Spinal cord (tissue), 9 donors: ENCODE measurements at regions not wholly inside any gene's neighbourhood (a gene's known extent, or its start where the extent isn't known, plus 50 kb on each side); places are given as distances from the start of the nearest gene placed in this dataset.

ENCODE experiments used
- DNase-seq, 6 donors: peaks; one replicate each; pipeline versions ENCODE4 v3.0.0 to v3.0.0-alpha.2; 2013 to 2015; ENCODE audit warnings: low spot score in 6 of 6, low read depth in 4 of 6
- H3K27ac ChIP-seq: one replicate; pipeline ENCODE4 v1.5.1; 2013; ENCODE audit warnings: low read depth, low read length, control low read depth
- H3K27me3 ChIP-seq: one replicate; pipeline ENCODE4 v1.6.1; 2013; ENCODE audit warnings: low read length; ENCODE audit not compliant: control insufficient read depth, insufficient read depth
- H3K36me3 ChIP-seq: one replicate; pipeline ENCODE4 v1.6.1; 2013; ENCODE audit warnings: low read length; ENCODE audit not compliant: control insufficient read depth, insufficient read depth
- H3K4me1 ChIP-seq: one replicate; pipeline ENCODE4 v1.6.1; 2013; ENCODE audit warnings: low read length; ENCODE audit not compliant: control insufficient read depth, insufficient read depth
- H3K4me3 ChIP-seq: one replicate; pipeline ENCODE4 v1.5.1; 2013; ENCODE audit warnings: low read depth, low read length, control low read depth
- H3K9me3 ChIP-seq: one replicate; pipeline ENCODE4 v1.6.1; 2013; ENCODE audit warnings: low read length; ENCODE audit not compliant: control insufficient read depth, insufficient read depth
- WGBS: methylation state at CpG from one replicate; pipeline ENCODE4 v1.1.5; 2013; ENCODE audit warnings: missing lambda C conversion rate; ENCODE audit not compliant: insufficient coverage; 5-methylcytosine and 5-hydroxymethylcytosine counted together
- donor health status: healthy.

DNA sequence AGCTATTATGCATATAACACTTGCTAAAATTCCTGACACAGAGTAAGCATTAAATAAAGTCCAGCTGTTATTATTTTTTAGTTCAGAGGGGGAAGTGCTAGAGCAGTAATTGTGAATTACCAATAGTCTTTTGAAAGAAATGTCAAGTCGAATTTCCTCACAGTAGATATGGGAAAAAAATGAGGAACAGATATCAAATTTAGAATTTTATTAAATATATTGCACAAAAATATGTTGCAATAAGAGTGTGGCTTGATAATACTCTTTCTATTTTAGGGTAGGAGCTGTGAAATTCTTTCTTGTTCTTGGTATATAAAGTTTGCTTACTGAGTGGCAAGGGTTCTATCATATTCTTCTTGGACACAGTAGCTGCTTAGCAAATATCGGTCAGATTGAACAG, 181.3 kb downstream of the NFKBIZ start:
- no peak overlapping the region for H3K4me3 ChIP-seq
- no peaks in the 10 kb centered on the region for H3K36me3 ChIP-seq
- no CpG with 5 or more reads among the region's 2 CpGs for WGBS
- peaks cover 2% of the 10 kb centered on the region for H3K9me3 ChIP-seq
- no peaks in the 10 kb centered on the region for H3K4me1 ChIP-seq
- DNase-seq, result no peak
- no peaks in the 10 kb centered on the region for H3K27me3 ChIP-seq
- H3K27ac ChIP-seq, result no peak overlapping the region

DNA sequence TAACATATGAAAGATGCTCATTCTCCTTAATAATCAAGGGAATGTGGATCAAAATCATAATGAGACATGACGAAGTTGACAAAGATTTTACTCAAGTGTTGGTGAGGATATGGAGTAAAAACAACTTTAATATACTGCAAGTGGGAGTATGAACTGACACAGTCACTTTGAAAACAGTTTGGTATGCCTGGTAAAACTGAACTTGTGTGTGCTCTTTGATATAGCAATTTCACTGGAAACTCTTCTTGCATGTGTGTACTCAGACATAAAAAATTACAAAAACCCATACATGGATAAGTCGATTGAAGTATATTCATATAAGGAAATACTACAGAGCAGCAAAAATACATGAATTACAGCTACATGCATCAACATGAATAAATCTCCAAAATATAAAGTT, 182.5 kb downstream of the NFKBIZ start:
- Histone ChIP-seq H3K4me3 (no peak overlapping the region), H3K36me3 (no peaks in the 10 kb centered on the region), H3K27ac (no peak overlapping the region), H3K27me3 (no peaks in the 10 kb centered on the region), H3K9me3 (no peaks in the 10 kb centered on the region), H3K4me1 (no peaks in the 10 kb centered on the region)
- no CpG with 5 or more reads among the region's 2 CpGs for WGBS
- no peak for DNase-seq

DNA sequence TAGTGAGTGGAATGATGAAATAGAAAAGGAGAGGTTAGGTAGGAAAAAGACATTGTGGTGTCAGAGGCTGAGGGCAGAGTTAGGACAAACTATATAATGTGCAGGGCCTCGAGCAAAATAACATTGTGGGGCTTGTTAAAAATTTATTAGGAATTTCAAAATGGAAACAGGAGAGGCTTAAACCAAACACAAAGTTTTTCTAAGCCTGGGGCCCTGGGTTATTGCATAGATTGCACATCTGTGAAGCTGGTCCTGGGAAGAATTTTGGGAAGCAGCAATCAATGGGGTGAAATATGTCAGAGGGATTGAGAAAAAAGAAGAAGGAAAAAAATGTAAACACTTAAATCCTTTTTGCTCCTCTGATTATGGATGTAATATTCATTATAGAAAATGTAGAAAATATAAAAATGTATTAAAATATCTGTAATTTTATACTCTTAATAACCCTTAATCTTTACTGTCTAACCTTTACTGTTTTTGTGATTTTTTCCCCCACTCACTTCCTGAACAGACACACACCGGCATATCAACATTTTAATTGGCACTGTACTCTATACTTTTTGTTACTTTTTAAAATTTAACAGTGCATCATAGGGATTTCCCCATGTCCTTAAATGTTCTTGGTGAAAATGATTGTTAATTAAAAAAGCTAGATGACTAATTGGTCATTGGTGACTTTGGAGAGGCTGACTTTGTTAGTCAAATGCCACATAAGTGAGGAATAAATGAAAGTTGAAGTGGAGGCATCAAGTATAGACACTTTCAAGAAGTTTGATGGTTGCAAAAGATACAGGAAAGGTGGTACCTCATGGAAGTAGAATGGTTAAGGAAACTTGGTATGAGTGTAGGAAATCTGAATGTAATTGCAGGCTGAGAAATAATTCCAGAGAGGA, 183.4 kb downstream of the NFKBIZ start:
- no peaks in the 10 kb centered on the region for H3K4me1 ChIP-seq
- no peaks in the 10 kb centered on the region for H3K27me3 ChIP-seq
- no peak overlapping the region for H3K4me3 ChIP-seq
- WGBS, result 89% methylated on average over 1 of the region's 2 CpGs
- DNase-seq, result no peak
- H3K36me3 ChIP-seq, result no peaks in the 10 kb centered on the region
- no peaks in the 10 kb centered on the region for H3K9me3 ChIP-seq
- H3K27ac ChIP-seq, result no peak overlapping the region

DNA sequence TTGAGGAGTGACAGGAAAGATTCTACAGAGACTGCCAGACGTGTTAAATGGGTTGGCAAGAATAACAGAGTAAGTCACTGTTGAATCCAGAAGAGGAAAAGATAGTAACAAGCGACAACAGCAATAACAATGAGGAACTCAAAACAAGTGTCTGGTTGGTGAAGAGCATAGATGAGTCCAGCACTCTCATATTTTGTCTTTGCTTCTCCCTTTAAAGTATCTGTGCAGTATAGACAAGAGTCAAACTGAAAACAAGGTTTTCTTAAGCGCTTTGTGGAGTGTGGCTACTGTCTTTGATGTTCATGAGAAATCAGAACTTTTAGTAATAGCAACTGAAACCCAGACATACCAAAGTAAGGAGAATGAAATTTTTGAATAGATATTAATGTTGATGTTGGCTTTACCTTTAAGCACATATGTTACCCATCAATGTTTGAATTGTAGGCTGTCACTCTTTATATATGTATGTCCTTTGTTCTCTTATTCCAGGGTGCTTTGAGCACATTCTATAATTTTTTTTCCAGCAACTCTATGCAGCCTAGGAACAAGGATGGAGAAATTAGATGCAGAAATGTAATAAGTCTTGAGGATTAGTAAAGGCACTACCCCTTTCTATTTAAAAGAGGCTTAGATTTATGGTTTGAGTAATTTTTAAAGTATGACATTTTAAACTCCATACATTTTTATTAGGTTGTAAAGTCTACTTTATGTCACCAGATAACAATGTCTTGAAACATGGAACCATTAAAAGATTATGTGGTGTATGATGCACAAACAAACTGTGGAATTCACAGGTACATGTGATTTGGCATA, 185.5 kb downstream of the NFKBIZ start:
- H3K27ac ChIP-seq, result no peak overlapping the region
- DNase-seq, result no peak
- H3K36me3 ChIP-seq, result no peaks in the 10 kb centered on the region
- no peak overlapping the region for H3K4me3 ChIP-seq
- H3K4me1 ChIP-seq, result no peaks in the 10 kb centered on the region
- no CpG with 5 or more reads among the region's 3 CpGs for WGBS
- H3K27me3 ChIP-seq, result no peaks in the 10 kb centered on the region
- no peaks in the 10 kb centered on the region for H3K9me3 ChIP-seq

DNA sequence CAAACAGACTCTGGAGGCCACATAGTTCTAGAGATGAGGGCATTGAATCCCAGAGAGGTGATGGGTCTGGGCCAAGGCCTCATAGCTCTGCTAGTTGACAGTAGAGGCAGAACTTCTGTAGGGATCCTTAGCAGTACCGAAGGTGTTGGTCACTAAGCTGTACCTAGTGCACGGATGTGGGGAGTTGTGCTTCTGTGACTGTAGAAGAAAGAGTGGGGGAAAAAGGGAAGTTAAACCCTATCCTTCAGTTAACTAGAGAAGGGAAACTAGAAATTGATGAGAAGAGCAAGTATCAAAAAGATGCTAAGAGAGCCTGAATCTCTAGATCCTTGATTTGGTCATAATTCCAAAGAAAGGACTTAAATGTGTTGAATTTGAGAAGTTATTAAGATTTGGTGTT, 186.7 kb downstream of the NFKBIZ start:
- H3K9me3 ChIP-seq, result no peaks in the 10 kb centered on the region
- H3K4me1 ChIP-seq, result no peaks in the 10 kb centered on the region
- no CpG with 5 or more reads among the region's 2 CpGs for WGBS
- DNase-seq, result no peak
- H3K27ac ChIP-seq, result no peak overlapping the region
- H3K4me3 ChIP-seq, result no peak overlapping the region
- H3K36me3 ChIP-seq, result no peaks in the 10 kb centered on the region
- no peaks in the 10 kb centered on the region for H3K27me3 ChIP-seq

DNA sequence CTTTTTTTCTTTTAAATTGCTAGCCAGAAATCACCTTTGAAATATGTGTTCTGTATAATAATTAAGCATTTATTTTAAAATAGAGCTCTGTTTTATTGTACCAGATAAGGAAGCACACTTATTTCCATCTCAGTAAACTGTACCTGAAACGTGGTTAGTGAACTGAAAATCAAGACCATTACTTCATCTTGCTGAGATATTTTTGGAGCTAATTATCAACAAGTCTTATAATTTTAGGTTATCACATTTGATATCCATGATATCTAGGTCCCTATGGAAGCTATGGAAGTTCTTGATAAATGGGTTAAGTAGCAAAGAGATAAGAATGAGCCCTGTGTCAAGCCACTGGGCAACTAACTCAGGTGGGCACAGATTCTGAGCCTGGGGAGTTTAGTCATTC, 187.2 kb downstream of the NFKBIZ start:
- WGBS, result no CpG with 5 or more reads among the region's 1 CpG
- Histone ChIP-seq H3K27me3 (no peaks in the 10 kb centered on the region), H3K9me3 (no peaks in the 10 kb centered on the region), H3K36me3 (no peaks in the 10 kb centered on the region), H3K27ac (no peak overlapping the region), H3K4me3 (no peak overlapping the region), H3K4me1 (no peaks in the 10 kb centered on the region)
- no peak for DNase-seq

DNA sequence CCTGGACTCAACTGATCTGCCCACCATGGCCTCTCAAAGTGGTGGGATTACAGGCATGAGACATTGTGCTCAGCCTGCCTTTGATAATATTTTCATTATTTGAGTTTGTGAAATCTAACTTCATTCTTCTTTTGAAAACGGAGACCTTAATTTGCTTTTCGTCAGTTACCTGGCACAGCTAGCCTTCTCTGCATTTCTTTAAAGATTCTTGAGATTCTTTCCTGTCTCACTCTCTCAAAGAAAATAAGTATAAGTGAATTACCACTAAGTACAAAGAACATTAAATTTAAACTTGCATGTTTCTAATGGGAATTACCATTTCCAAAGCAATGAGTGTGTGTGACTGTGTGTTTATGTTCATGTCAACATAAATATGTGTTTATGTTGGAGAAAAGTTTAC, 187.9 kb downstream of the NFKBIZ start:
- Histone ChIP-seq H3K27me3 (no peaks in the 10 kb centered on the region), H3K4me1 (no peaks in the 10 kb centered on the region), H3K27ac (no peak overlapping the region), H3K36me3 (no peaks in the 10 kb centered on the region), H3K9me3 (no peaks in the 10 kb centered on the region), H3K4me3 (no peak overlapping the region)
- DNase-seq, result no peak
- WGBS, result no CpG with 5 or more reads among the region's 2 CpGs

DNA sequence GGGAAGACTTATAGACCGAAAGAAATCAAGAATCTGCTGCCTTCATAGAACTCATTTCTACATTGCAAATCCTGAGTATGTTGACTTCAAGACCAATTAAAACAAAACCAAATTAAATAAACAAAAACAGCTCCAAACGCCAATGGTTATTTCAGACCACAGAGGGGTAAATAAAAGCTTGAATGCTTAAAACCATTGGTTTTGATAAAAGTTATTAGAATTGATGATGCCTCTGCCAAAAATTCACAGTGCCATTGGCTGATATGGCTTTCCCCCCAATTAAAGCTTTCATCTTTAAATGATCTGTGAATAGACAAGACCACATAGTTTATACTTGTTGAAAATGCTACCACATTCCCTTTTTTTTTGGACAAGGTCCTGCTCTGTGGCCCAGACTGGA, 188.5 kb downstream of the NFKBIZ start:
- no peaks in the 10 kb centered on the region for H3K36me3 ChIP-seq
- no peaks in the 10 kb centered on the region for H3K27me3 ChIP-seq
- no peak for DNase-seq
- H3K27ac ChIP-seq, result no peak overlapping the region
- no CpG with 5 or more reads among the region's 2 CpGs for WGBS
- no peaks in the 10 kb centered on the region for H3K9me3 ChIP-seq
- H3K4me3 ChIP-seq, result no peak overlapping the region
- no peaks in the 10 kb centered on the region for H3K4me1 ChIP-seq

DNA sequence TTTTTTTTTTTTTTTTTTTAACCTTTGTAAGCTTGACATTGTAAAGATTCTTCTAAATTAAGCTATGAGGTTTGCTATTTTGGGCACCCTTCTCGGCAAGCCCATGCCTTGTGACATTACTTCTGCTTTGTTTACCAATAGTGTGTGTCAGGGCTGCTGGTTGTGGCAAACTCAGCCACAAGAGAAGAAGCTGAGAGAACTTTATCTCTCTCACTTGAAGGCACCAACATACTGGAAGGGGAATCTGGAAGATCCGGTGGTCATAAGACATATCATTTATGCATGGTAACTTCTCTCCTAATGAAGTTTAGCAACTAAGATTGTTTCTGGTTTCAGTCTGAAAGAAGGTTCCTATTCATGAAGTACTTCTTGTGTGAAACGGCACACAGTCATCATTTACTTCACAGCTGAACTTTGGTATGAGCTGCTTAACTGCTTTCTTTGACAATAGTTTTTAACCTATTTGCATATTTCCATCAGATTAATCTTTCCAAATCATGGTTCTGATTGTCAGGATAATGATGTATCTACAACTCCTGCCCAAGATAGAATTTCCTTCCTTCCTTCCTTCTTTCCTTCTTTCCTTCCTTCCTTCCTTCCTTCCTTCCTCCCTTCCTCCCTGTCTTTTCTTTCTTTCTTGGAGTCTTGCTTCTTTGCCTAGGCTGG, 189.3 kb downstream of the NFKBIZ start:
- H3K4me3 ChIP-seq, result no peak overlapping the region

More for the DNA sequence above, 189.3 kb downstream of the NFKBIZ start:
- no peak overlapping the region for H3K27ac ChIP-seq
- H3K36me3 ChIP-seq, result no peaks in the 10 kb centered on the region
- no peaks in the 10 kb centered on the region for H3K4me1 ChIP-seq
- H3K27me3 ChIP-seq, result no peaks in the 10 kb centered on the region
- no peaks in the 10 kb centered on the region for H3K9me3 ChIP-seq
- WGBS, result 100% methylated on average over 1 of the region's 3 CpGs
- DNase-seq, result no peak
